DOHH2 (cell line): ENCODE measurements at regions not wholly inside any gene's neighbourhood (a gene's known extent, or its start where the extent isn't known, plus 50 kb on each side); places are given as distances from the start of the nearest gene placed in this dataset.
"Not testable (repeated sequence)": the region's sequence is repeated elsewhere in the genome, so short reads cannot be mapped to it uniquely, and the experiment has no call there.

ENCODE experiments used
- H3F3A ChIP-seq: fragments of 200-600 bp; sonication (generic), shearing (Covaris generic); 2 replicates; pipeline ENCODE4 v1.6.0; 2016; ENCODE audit warnings: antibody characterized with exemption, mild to moderate bottlenecking; ENCODE audit not compliant: control insufficient read depth, insufficient read depth
- H3K27ac ChIP-seq: fragments of 200-600 bp; sonication (generic); 2 replicates; pipeline ENCODE4 v1.5.1; 2014; ENCODE audit warnings: low read depth, mild to moderate bottlenecking, low read length, moderate library complexity
- H3K27me3 ChIP-seq: fragments of 200-600 bp; sonication (generic); 2 replicates; pipeline ENCODE4 v1.6.1; 2014; ENCODE audit warnings: mild to moderate bottlenecking, low read length, mixed read lengths; ENCODE audit not compliant: control insufficient read depth
- H3K36me3 ChIP-seq: fragments of 200-600 bp; sonication (generic); 2 replicates; pipeline ENCODE4 v1.6.1; 2014; ENCODE audit warnings: mild to moderate bottlenecking, low read length, moderate library complexity, mixed read lengths; ENCODE audit not compliant: control insufficient read depth
- H3K4me1 ChIP-seq: fragments of 200-600 bp; sonication (generic); 2 replicates; pipeline ENCODE4 v1.6.1; 2014; ENCODE audit warnings: mild to moderate bottlenecking, low read length, mixed read lengths; ENCODE audit not compliant: control insufficient read depth
- H3K4me2 ChIP-seq: fragments of 200-600 bp; sonication (generic); 2 replicates; pipeline ENCODE4 v1.6.0; 2014; ENCODE audit warnings: mild to moderate bottlenecking, low read length, moderate library complexity
- H3K4me3 ChIP-seq: fragments of 200-600 bp; sonication (generic); 2 replicates; pipeline ENCODE4 v1.5.1; 2014; ENCODE audit warnings: mild to moderate bottlenecking, low read length, mixed read lengths
- H3K79me2 ChIP-seq: fragments of 200-600 bp; sonication (generic); 2 replicates; pipeline ENCODE4 v1.6.1; 2014; ENCODE audit warnings: mild to moderate bottlenecking, low read length, mixed read lengths; ENCODE audit not compliant: control insufficient read depth
- H3K9me2 ChIP-seq: fragments of 200-600 bp; sonication (generic); replicated peaks from 2 replicates; pipeline ENCODE4 v1.6.1; 2014; ENCODE audit warnings: mild to moderate bottlenecking, low read length, mixed read lengths; ENCODE audit not compliant: control insufficient read depth
- H3K9me3 ChIP-seq: fragments of 200-600 bp; sonication (generic); 2 replicates; pipeline ENCODE4 v1.6.1; 2014; ENCODE audit warnings: antibody characterized with exemption, low read length, mixed read lengths; ENCODE audit not compliant: control insufficient read depth, insufficient read depth
- H4K20me1 ChIP-seq: fragments of 200-600 bp; sonication (generic); 2 replicates; pipeline ENCODE4 v1.6.0; 2014; ENCODE audit warnings: low read depth, mild to moderate bottlenecking, antibody characterized with exemption, low read length, moderate library complexity; ENCODE audit not compliant: control insufficient read depth, insufficient read depth
- EZH2phosphoT487 ChIP-seq: fragments of 200-600 bp; sonication (generic); IDR thresholded peaks from 2 replicates; pipeline ENCODE4 v1.6.1; 2017; ENCODE audit warnings: borderline replicate concordance, mild to moderate bottlenecking, antibody characterized with exemption, low read length, moderate library complexity, mixed read lengths
- TF ChIP-seq, protein P1 (sequence below): fragments of 200-600 bp; sonication (generic); IDR thresholded peaks from one replicate; pipeline ENCODE4 v1.5.1; 2014; ENCODE audit warnings: antibody characterized with exemption, mild to moderate bottlenecking, low read depth, low read length; ENCODE audit not compliant: poor library complexity, severe bottlenecking

DNA sequence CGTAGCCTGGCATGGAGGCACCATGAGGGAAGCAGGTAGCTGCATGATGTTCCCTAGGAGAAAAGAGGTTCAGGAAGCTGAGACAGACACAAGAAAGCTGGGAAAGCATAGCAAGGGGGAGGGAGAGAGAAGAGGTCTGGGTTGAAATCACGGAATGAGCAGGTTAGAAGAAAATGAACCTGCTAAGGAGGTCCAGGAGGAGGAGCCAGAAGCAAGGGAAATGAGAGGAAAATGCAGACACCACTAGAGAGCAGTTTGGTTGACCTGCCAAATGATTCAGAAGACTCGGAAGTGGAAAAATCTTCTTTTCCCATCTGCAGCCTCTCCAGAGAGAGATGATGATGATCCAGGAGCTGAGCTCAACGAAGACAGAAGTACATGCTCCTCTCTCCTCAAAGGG lies 70.9 kb downstream of the VIP start:
- no peaks in the 10 kb centered on the region for H3K36me3 ChIP-seq
- no peak for TF ChIP-seq EZH2phosphoT487
- TF ChIP-seq, protein P1, sequence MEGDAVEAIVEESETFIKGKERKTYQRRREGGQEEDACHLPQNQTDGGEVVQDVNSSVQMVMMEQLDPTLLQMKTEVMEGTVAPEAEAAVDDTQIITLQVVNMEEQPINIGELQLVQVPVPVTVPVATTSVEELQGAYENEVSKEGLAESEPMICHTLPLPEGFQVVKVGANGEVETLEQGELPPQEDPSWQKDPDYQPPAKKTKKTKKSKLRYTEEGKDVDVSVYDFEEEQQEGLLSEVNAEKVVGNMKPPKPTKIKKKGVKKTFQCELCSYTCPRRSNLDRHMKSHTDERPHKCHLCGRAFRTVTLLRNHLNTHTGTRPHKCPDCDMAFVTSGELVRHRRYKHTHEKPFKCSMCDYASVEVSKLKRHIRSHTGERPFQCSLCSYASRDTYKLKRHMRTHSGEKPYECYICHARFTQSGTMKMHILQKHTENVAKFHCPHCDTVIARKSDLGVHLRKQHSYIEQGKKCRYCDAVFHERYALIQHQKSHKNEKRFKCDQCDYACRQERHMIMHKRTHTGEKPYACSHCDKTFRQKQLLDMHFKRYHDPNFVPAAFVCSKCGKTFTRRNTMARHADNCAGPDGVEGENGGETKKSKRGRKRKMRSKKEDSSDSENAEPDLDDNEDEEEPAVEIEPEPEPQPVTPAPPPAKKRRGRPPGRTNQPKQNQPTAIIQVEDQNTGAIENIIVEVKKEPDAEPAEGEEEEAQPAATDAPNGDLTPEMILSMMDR = no peak
- H3K27me3 ChIP-seq = no peaks in the 10 kb centered on the region
- H3F3A ChIP-seq = no peaks in the 10 kb centered on the region
- no peak overlapping the region for H3K27ac ChIP-seq
- no peaks in the 10 kb centered on the region for H3K9me2 ChIP-seq
- no peak overlapping the region for H3K4me3 ChIP-seq
- no peaks in the 10 kb centered on the region for H4K20me1 ChIP-seq
- no peaks in the 10 kb centered on the region for H3K4me1 ChIP-seq
- H3K79me2 ChIP-seq = no peaks in the 10 kb centered on the region
- no peaks in the 10 kb centered on the region for H3K9me3 ChIP-seq
- no peak overlapping the region for H3K4me2 ChIP-seq

DNA sequence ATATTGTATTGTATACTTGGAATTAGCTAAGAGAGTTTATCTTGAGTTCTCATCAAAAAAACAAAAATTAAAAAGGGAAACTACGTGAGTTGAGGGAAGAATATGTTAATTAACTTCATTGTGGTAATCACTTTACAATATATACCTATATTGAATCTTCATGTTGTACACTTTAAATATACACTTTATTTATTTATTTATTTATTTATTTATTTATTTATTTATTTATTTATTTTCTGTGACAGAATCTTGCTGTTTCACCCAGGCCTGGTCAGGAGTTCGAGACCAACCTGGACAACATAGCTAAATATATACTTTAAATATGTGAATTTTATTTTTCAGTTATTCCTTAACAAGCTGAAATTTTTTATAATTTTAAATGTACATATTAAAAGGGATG lies 74.1 kb downstream of the VIP start:
- TF ChIP-seq, protein P1 = no peak
- no peak for TF ChIP-seq EZH2phosphoT487
- no peaks in the 10 kb centered on the region for H3K27me3 ChIP-seq
- no peaks in the 10 kb centered on the region for H3K36me3 ChIP-seq
- no peaks in the 10 kb centered on the region for H3K4me1 ChIP-seq
- H3K9me3 ChIP-seq = no peaks in the 10 kb centered on the region
- H4K20me1 ChIP-seq = no peaks in the 10 kb centered on the region
- no peak overlapping the region for H3K4me2 ChIP-seq
- no peaks in the 10 kb centered on the region for H3K79me2 ChIP-seq
- no peak overlapping the region for H3K27ac ChIP-seq
- no peak overlapping the region for H3K4me3 ChIP-seq
- no peaks in the 10 kb centered on the region for H3K9me2 ChIP-seq
- H3F3A ChIP-seq = no peaks in the 10 kb centered on the region

DNA sequence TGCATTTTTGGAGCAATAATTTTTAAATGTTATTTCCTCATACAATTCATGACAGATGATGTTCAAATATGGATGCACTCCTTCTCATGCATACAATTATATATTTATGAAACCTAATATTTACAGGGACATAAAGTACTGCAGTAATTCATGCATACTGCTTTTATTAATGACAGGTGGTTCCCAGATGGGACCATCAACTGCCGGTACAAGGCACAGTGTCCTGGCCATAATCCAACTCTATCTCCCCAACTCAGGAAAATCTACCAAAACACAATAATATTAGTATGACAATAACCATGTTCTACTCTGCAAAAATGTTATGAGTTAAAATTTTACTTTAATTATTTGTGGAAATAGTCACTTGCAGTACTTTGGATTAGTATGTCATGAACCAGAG lies 77.8 kb downstream of the VIP start:
- no peaks in the 10 kb centered on the region for H3K36me3 ChIP-seq
- H3K27me3 ChIP-seq = no peaks in the 10 kb centered on the region
- no peaks in the 10 kb centered on the region for H3F3A ChIP-seq
- no peak overlapping the region for H3K4me3 ChIP-seq
- H3K9me2 ChIP-seq = no peaks in the 10 kb centered on the region
- H3K27ac ChIP-seq = no peak overlapping the region
- no peaks in the 10 kb centered on the region for H3K4me1 ChIP-seq
- H3K4me2 ChIP-seq = no peak overlapping the region
- no peaks in the 10 kb centered on the region for H3K9me3 ChIP-seq
- TF ChIP-seq, protein P1 = no peak
- TF ChIP-seq EZH2phosphoT487 = no peak
- H4K20me1 ChIP-seq = no peaks in the 10 kb centered on the region
- no peaks in the 10 kb centered on the region for H3K79me2 ChIP-seq

DNA sequence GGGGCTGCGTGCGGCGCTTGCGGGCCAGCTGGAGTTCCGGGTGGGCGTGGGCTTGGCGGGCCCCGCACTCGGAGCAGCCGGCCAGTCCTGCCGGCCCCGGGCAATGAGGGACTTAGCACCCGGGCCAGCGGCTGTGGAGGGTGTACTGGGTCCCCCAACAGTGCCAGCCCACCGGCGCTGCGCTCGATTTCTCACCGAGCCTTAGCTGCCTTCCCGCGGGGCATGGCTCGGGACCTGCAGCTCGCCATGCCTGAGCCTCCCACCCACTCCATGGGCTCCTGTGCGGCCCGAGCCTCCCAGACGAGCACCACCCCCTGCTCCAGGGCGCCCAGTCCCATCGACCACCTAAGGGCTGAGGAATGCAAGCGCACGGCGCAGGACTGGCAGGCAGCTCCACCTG lies 83.8 kb downstream of the VIP start:
- H3F3A ChIP-seq, H3K9me3 ChIP-seq, H3K27ac ChIP-seq, H3K27me3 ChIP-seq, H3K79me2 ChIP-seq, H3K4me1 ChIP-seq, H3K4me3 ChIP-seq, H3K9me2 ChIP-seq, H4K20me1 ChIP-seq, H3K4me2 ChIP-seq, H3K36me3 ChIP-seq: not testable (repeated sequence)
